WERI-Rb-1 (cell line): ENCODE measurements at regions not wholly inside any gene's neighbourhood (a gene's known extent, or its start where the extent isn't known, plus 50 kb on each side); places are given as distances from the start of the nearest gene placed in this dataset.

Experiments
- DNase-seq: peaks from one replicate; pipeline ENCODE4 v3.0.0-alpha.2; 2020
- H3K27ac ChIP-seq: fragments of 250-450 bp; sonication (Bioruptor Pico); 2 replicates; pipeline ENCODE4 v1.5.1; 2020; ENCODE audit warnings: mild to moderate bottlenecking, moderate library complexity
- H3K27me3 ChIP-seq: fragments of 250-450 bp; sonication (Bioruptor Pico); 2 replicates; pipeline ENCODE4 v1.5.1; 2021; ENCODE audit warnings: mild to moderate bottlenecking, low read depth, moderate library complexity; ENCODE audit not compliant: insufficient read depth, severe bottlenecking
- H3K36me3 ChIP-seq: fragments of 250-450 bp; sonication (Bioruptor Pico); 2 replicates; pipeline ENCODE4 v1.5.1; 2020; ENCODE audit warnings: mild to moderate bottlenecking, moderate library complexity
- H3K4me3 ChIP-seq: 2 replicates; pipeline ENCODE4 v1.5.1; 2011; ENCODE audit warnings: low read depth, mild to moderate bottlenecking, control low read depth, low read length
- H3K9me3 ChIP-seq: fragments of 250-450 bp; sonication (Bioruptor Pico); 2 replicates; pipeline ENCODE4 v1.5.1; 2021; ENCODE audit warnings: mild to moderate bottlenecking, moderate library complexity; ENCODE audit not compliant: severe bottlenecking
- CTCF ChIP-seq: IDR thresholded peaks from 2 replicates; pipeline ENCODE4 v1.5.1; 2011; ENCODE audit warnings: low read depth, mild to moderate bottlenecking, control low read depth, inconsistent platforms, low read length

GRCh38 chr9:113818391-113818790, 57.7 kb upstream of the ZNF618 start:
- H3K27me3 ChIP-seq, result peaks cover 38% of the 10 kb centered on the region
- H3K9me3 ChIP-seq, result no peaks in the 10 kb centered on the region
- no peak overlapping the region for H3K4me3 ChIP-seq
- no peak overlapping the region for H3K27ac ChIP-seq
- no peak for TF ChIP-seq CTCF
- no peak for DNase-seq
- H3K36me3 ChIP-seq, result no peaks in the 10 kb centered on the region

GRCh38 chr9:113822315-113822714, 53.8 kb upstream of the ZNF618 start:
- H3K27me3 ChIP-seq, result peaks cover 34% of the 10 kb centered on the region
- no peak for DNase-seq
- no peak overlapping the region for H3K27ac ChIP-seq
- no peak overlapping the region for H3K4me3 ChIP-seq
- TF ChIP-seq CTCF, result no peak
- no peaks in the 10 kb centered on the region for H3K9me3 ChIP-seq
- H3K36me3 ChIP-seq, result no peaks in the 10 kb centered on the region

- no peaks in the 10 kb centered on the region for H3K9me3 ChIP-seq
- no peak overlapping the region for H3K27ac ChIP-seq
- TF ChIP-seq CTCF, result no peak
- H3K27me3 ChIP-seq, result peaks cover 29% of the 10 kb centered on the region
- no peak for DNase-seq
- H3K36me3 ChIP-seq, result no peaks in the 10 kb centered on the region
- H3K4me3 ChIP-seq, result no peak overlapping the region
Observed at GRCh38 chr9:113823421-113823820, 52.7 kb upstream of the ZNF618 start.
